ENCODE measurements at regions not wholly inside any gene's neighbourhood (a gene's known extent, or its start where the extent isn't known, plus 50 kb on each side); places are given as distances from the start of the nearest gene placed in this dataset.

- TF ChIP-seq POLR2A (IDR thresholded peaks at IDR 0.05; ENCODE audit: low read depth, low read length) (no peak), POLR2AphosphoS5 (IDR thresholded peaks at IDR 0.05; ENCODE audit: low read depth, low read length) (no peak), TAF1 (IDR thresholded peaks at IDR 0.05; ENCODE audit: low read depth, low read length) (no peak), SPI1 (IDR thresholded peaks at IDR 0.05; ENCODE audit: low read depth, low read length) (no peak), PAX5 (IDR thresholded peaks at IDR 0.05; ENCODE audit: insufficient read depth, low read length, severe bottlenecking) (no peak)
These were observed 958.8 kb upstream of the NRXN1 start for GRCh38 chr2:51990684-51991083.

Measured in GM12891 (cell line).